ENCODE measurements at regions not wholly inside any gene's neighbourhood (a gene's known extent, or its start where the extent isn't known, plus 50 kb on each side); places are given as distances from the start of the nearest gene placed in this dataset.

DNA sequence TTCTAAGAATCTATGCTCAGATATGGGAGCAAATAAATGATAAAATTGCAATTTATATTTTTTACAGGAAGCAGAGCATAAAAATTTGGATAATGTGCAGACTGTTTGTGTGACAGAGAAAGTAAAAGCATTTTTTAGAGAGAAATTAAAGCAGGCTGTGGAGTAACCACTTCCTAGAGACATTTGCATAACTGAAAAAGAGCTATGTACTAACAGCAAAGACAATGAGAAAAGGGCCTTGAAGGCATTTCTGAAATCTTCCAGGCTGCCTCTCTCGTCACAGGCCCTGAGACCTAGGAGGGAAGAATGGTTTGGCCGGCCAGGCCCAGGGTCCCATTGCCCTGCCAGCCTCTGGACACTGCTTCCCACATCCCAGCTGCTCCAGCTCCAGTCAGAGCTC is 247.2 kb downstream of the ALX1 start:
- TF ChIP-seq, protein P1, sequence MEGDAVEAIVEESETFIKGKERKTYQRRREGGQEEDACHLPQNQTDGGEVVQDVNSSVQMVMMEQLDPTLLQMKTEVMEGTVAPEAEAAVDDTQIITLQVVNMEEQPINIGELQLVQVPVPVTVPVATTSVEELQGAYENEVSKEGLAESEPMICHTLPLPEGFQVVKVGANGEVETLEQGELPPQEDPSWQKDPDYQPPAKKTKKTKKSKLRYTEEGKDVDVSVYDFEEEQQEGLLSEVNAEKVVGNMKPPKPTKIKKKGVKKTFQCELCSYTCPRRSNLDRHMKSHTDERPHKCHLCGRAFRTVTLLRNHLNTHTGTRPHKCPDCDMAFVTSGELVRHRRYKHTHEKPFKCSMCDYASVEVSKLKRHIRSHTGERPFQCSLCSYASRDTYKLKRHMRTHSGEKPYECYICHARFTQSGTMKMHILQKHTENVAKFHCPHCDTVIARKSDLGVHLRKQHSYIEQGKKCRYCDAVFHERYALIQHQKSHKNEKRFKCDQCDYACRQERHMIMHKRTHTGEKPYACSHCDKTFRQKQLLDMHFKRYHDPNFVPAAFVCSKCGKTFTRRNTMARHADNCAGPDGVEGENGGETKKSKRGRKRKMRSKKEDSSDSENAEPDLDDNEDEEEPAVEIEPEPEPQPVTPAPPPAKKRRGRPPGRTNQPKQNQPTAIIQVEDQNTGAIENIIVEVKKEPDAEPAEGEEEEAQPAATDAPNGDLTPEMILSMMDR (IDR thresholded peaks at IDR 0.05; ENCODE audit: low read length) = no peak
- no peak for TF ChIP-seq EZH2 (optimal IDR thresholded peaks at IDR 0.05; ENCODE audit: low read depth, low read length)
